ENCODE measurements at regions not wholly inside any gene's neighbourhood (a gene's known extent, or its start where the extent isn't known, plus 50 kb on each side); places are given as distances from the start of the nearest gene placed in this dataset.

GRCh38 chr11:70550456-70551195, 152.3 kb downstream of the CTTN start:
- TF ChIP-seq REST (IDR thresholded peaks at IDR 0.05; ENCODE audit: unreplicated experiment) = no peak
- TF ChIP-seq, protein P1, sequence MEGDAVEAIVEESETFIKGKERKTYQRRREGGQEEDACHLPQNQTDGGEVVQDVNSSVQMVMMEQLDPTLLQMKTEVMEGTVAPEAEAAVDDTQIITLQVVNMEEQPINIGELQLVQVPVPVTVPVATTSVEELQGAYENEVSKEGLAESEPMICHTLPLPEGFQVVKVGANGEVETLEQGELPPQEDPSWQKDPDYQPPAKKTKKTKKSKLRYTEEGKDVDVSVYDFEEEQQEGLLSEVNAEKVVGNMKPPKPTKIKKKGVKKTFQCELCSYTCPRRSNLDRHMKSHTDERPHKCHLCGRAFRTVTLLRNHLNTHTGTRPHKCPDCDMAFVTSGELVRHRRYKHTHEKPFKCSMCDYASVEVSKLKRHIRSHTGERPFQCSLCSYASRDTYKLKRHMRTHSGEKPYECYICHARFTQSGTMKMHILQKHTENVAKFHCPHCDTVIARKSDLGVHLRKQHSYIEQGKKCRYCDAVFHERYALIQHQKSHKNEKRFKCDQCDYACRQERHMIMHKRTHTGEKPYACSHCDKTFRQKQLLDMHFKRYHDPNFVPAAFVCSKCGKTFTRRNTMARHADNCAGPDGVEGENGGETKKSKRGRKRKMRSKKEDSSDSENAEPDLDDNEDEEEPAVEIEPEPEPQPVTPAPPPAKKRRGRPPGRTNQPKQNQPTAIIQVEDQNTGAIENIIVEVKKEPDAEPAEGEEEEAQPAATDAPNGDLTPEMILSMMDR (conservative IDR thresholded peaks at IDR 0.05; ENCODE audit: low read depth in 2 of 2) = no peak
- TF ChIP-seq EZH2 (IDR thresholded peaks at IDR 0.05; ENCODE audit: low read depth, unreplicated experiment) = no peak
- TF ChIP-seq POLR2AphosphoS5 (IDR thresholded peaks at IDR 0.05; ENCODE audit: low read depth) = no peak
- TF ChIP-seq EZH2phosphoT487 (IDR thresholded peaks at IDR 0.05; ENCODE audit: unreplicated experiment) = no peak
- no peak for TF ChIP-seq CREB1 (CRISPR knock-in tag; IDR thresholded peaks at IDR 0.05; ENCODE audit: low read depth)
- TF ChIP-seq ETS1 (IDR thresholded peaks at IDR 0.05) = no peak
- no peak for TF ChIP-seq ZNF331 (CRISPR knock-in tag; IDR thresholded peaks at IDR 0.05; ENCODE audit: low read depth)
- TF ChIP-seq JUNB (IDR thresholded peaks at IDR 0.05; ENCODE audit: unreplicated experiment) = no peak
- no peak for TF ChIP-seq NANOG (IDR thresholded peaks at IDR 0.05; ENCODE audit: borderline replicate concordance)
- TF ChIP-seq ZNF462 (CRISPR knock-in tag; IDR thresholded peaks at IDR 0.05) = no peak
- TF ChIP-seq ZNF114 (CRISPR knock-in tag; IDR thresholded peaks at IDR 0.05) = no peak

All from GM23338 (cell line).